Skeletal muscle satellite cell (primary cell): ENCODE measurements at regions not wholly inside any gene's neighbourhood (a gene's known extent, or its start where the extent isn't known, plus 50 kb on each side); places are given as distances from the start of the nearest gene placed in this dataset.
"Not testable (repeated sequence)": the region's sequence is repeated elsewhere in the genome, so short reads cannot be mapped to it uniquely, and the experiment has no call there.

Source experiments
- H3K27me3 ChIP-seq: 2 replicates; pipeline ENCODE4 v1.7.0; 2013; ENCODE audit warnings: low read length; ENCODE audit not compliant: control insufficient read depth, insufficient read depth
- H3K36me3 ChIP-seq: 2 replicates; pipeline ENCODE4 v1.7.0; 2013; ENCODE audit warnings: mild to moderate bottlenecking, control low read depth, low read length; ENCODE audit not compliant: insufficient read depth
- H3K4me1 ChIP-seq: 2 replicates; pipeline ENCODE4 v1.7.0; 2013; ENCODE audit warnings: low read length; ENCODE audit not compliant: control insufficient read depth, insufficient read depth
- H3K4me2 ChIP-seq: 2 replicates; pipeline ENCODE4 v1.7.0; 2013; ENCODE audit warnings: mild to moderate bottlenecking, low read length
- H3K4me3 ChIP-seq: 2 replicates; pipeline ENCODE4 v1.7.0; 2013; ENCODE audit warnings: low read length
- H3K9ac ChIP-seq: 2 replicates; pipeline ENCODE4 v1.7.0; 2013; ENCODE audit warnings: mild to moderate bottlenecking, low read depth, low read length, moderate library complexity
- H3K9me3 ChIP-seq: replicated peaks from 2 replicates; pipeline ENCODE4 v1.7.0; 2013; ENCODE audit warnings: mild to moderate bottlenecking, control low read depth, low read length

DNA sequence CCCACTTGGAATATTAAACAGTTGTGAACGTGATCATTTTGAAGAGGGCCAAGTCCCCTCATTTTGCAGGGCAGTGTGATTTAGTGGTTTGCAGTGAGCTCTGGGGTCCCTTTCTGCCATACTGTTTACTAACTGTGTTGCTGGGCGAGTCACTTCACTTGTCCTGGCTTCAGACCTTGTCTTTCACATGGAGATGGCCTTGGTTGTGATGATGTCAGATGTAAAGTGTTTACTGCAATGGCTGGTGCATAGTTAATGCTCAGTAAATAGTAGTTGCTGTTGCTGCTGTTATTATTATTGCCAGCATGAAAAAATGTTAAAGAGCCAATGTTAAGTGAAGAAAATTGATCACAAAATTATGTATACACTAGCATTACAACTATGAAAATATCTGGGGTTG is 95.4 kb upstream of the CRYM start:
- not testable (repeated sequence) for H3K9ac ChIP-seq, H3K27me3 ChIP-seq, H3K4me3 ChIP-seq, H3K9me3 ChIP-seq, H3K4me1 ChIP-seq, H3K4me2 ChIP-seq, H3K36me3 ChIP-seq

DNA sequence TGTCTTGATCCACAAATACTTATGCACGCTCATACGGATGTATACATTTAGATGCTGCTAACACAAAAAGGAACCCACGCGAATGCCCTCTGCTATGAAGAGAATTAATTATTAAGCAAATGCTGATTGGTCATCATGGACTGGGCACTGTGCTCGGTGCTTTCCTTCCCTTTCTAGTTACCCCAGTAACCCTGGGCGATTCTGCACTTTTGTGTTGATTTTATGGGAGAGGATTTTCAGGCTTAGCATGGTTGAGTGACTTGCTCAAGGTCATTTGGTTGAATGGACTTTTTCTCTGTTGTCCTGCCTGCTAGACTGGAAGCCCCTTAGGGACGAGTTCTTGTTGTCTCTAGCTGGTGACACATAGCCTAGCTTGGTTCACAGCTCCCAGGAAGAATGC is 94.8 kb upstream of the CRYM start:
- H3K9ac ChIP-seq, H3K4me3 ChIP-seq, H3K27me3 ChIP-seq, H3K4me2 ChIP-seq, H3K9me3 ChIP-seq, H3K4me1 ChIP-seq, H3K36me3 ChIP-seq: not testable (repeated sequence)

DNA sequence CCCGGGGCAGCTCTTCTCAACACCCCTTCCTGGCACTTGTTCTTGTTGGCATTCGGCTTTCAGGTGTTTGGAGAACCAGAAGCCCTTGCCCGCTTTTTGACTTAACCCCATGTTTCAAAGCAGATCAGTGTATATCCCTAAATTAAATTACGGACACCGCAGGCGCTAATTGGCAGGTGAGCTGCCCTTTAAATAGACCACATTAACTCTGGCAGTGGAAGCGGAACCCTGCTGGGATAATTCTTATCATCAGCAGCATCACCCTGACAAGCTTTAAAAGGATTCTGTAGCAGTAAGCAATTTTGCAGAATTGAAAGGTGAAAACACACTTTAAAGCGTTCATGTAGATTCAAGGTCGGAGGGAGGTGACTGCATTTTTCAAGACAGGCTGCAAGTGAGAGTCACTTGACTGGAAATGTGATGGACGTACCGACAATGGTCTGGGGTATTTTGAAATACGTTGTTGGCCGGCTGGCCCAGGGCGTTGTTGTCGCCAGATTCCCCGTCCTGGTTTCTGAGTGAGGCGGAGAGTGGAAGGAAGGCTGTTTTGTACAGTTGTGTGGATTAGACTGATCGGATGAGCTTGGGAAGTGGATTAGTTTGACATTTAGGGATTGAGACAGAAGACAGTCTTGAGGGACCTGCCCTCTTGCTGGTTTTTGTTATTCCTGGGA is 94.2 kb upstream of the CRYM start:
- not testable (repeated sequence) for H3K4me2 ChIP-seq, H3K4me3 ChIP-seq, H3K27me3 ChIP-seq, H3K36me3 ChIP-seq, H3K9me3 ChIP-seq, H3K4me1 ChIP-seq, H3K9ac ChIP-seq

DNA sequence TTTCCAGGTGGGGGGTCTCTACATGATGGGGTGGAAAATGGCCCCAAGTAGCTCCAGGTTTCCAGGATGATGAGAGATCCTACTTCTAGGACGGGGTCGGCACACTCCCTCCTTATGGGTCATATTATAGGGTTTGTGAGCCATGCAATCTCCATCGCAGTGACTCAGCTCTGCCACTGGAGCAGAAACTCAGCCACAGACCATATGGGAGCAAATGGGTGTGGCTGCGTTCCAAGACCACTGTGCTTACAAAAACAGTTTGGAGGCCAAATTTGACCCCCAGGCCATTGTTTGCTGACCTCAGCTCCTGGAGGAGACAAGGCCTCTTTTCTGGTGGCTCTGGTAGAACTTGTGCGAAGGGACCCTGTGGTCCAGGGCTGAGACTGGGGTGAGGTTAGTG is 92.7 kb upstream of the CRYM start:
- H3K4me2 ChIP-seq, H3K36me3 ChIP-seq, H3K27me3 ChIP-seq, H3K4me3 ChIP-seq, H3K9ac ChIP-seq, H3K9me3 ChIP-seq, H3K4me1 ChIP-seq: not testable (repeated sequence)

DNA sequence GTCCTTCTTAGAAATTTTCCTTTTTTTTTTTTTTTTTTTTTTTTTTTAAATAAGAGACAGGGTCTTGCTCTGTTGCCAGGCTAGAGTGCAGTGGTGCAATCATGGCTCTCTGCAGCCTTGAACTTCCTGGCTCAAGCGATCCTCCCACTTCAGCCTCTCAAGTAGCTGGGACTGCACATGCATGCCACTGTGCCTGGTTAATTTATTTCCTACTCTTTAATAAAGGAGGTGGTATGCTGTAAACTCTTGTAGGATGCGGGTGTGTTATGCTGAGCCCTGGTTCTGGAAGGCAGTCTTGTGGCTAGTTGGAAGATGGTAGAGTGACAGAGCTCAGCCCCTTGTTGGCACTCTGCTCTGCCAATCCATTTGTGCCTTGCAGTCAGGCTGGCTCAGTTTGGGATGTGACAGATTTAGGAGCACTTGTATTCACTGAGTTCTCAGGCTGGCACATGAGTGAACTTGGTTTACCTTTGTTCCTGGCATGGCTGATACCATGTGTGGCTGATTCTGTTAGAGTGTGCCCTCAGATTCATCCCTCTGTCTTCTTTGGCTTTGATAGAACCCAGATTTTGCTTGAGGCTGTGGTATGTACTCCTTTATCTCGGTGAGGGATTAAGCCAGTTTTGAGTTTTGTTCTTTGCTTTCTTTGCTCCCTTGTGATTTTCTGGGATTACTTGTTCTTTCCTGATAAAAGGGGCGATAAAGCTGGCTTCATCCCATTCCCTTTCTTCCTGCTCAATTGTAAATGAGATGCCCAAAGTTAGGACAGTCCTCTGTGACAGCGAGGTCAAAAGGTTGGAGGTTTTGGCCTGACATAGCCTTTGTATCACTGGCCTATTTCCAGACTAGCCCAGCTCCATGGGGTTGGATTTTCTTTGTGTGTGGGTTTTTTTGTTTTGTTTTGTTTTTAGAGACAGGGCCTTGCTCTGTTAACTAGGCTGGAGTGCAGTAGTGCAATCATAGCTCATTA is 91.2 kb upstream of the CRYM start:
- not testable (repeated sequence) for H3K4me2 ChIP-seq

GRCh38 chr16:21367733-21368421 is 89.8 kb upstream of the CRYM start:
- H3K4me2 ChIP-seq, H3K36me3 ChIP-seq, H3K27me3 ChIP-seq, H3K4me3 ChIP-seq, H3K9ac ChIP-seq, H3K9me3 ChIP-seq: not testable (repeated sequence)
- H3K4me1 ChIP-seq: peaks cover 10% of the 10 kb centered on the region

More for the DNA sequence above, 91.2 kb upstream of the CRYM start:
- not testable (repeated sequence) for H3K4me1 ChIP-seq, H3K9ac ChIP-seq, H3K9me3 ChIP-seq, H3K36me3 ChIP-seq, H3K27me3 ChIP-seq, H3K4me3 ChIP-seq

- not testable (repeated sequence) for H3K9me3 ChIP-seq, H3K4me2 ChIP-seq, H3K27me3 ChIP-seq, H3K36me3 ChIP-seq, H3K9ac ChIP-seq, H3K4me3 ChIP-seq
- peaks cover 15% of the 10 kb centered on the region for H3K4me1 ChIP-seq
Observed at GRCh38 chr16:21366998-21367397, 88.9 kb upstream of the CRYM start.

GRCh38 chr16:21365541-21365940 is 87.5 kb upstream of the CRYM start:
- H3K36me3 ChIP-seq, H3K27me3 ChIP-seq, H3K9ac ChIP-seq, H3K9me3 ChIP-seq, H3K4me3 ChIP-seq, H3K4me2 ChIP-seq: not testable (repeated sequence)
- peaks cover 16% of the 10 kb centered on the region for H3K4me1 ChIP-seq

GRCh38 chr16:21363550-21364223 is 85.6 kb upstream of the CRYM start:
- not testable (repeated sequence) for H3K4me3 ChIP-seq, H3K36me3 ChIP-seq, H3K27me3 ChIP-seq, H3K9me3 ChIP-seq
- H3K9ac ChIP-seq: peak overlapping the region; percentile 45
- peaks cover 16% of the 10 kb centered on the region for H3K4me1 ChIP-seq
- H3K4me2 ChIP-seq: peak overlapping the region; percentile 52

DNA sequence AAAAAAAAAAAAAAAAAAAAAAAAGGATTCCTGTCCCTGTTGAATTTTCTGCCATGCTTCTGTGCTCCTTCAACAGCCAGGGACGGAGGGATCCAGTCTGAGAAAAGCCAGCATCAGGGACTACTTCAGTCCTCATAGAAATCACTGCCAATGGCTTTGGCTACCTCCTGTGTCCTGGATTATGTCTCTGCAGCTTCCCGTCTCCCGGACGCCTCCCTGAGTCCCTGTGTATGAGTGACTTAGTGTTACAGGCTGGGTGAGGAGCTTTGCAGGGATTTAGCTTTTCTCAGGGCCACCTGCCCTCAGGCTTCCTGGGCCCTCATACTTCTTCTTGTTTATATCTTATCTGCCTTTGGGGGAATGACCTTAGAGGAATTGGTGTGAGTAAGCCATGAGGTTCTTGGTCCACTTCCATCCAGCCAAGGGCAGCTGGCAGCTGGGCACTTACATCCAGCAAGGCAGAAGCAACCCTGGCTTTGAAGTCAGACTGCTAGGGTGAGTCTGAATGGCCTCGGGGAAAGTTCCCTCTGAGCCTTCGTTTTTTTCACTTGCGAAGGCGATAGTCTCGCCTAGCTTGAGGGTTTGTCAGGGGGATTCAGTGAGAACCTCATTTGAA is 83.6 kb upstream of the CRYM start:
- not testable (repeated sequence) for H3K9me3 ChIP-seq, H3K4me2 ChIP-seq, H3K9ac ChIP-seq, H3K27me3 ChIP-seq, H3K4me3 ChIP-seq, H3K36me3 ChIP-seq
- H3K4me1 ChIP-seq: peaks cover 16% of the 10 kb centered on the region

- not testable (repeated sequence) for H3K4me3 ChIP-seq, H3K9ac ChIP-seq, H3K9me3 ChIP-seq, H3K27me3 ChIP-seq, H3K36me3 ChIP-seq, H3K4me2 ChIP-seq
- peaks cover 16% of the 10 kb centered on the region for H3K4me1 ChIP-seq
Observed at GRCh38 chr16:21361045-21361444, 83.0 kb upstream of the CRYM start.
